ENCODE measurements at regions not wholly inside any gene's neighbourhood (a gene's known extent, or its start where the extent isn't known, plus 50 kb on each side); places are given as distances from the start of the nearest gene placed in this dataset.
A peak's percentile ranks its signal among the peaks of the same experiment; 100 is the strongest.
"Not testable (repeated sequence)": the region's sequence is repeated elsewhere in the genome, so short reads cannot be mapped to it uniquely, and the experiment has no call there.

GRCh38 chr12:54716261-54716660, 68.1 kb upstream of the DCD start:
- no peak overlapping the region for H3K4me3 ChIP-seq (ENCODE audit: low read depth, low read length)
- TF ChIP-seq CTCF (IDR thresholded peaks at IDR 0.05; ENCODE audit: insufficient read depth, low read depth, low read length, missing control alignments), result no peak
- no peak for DNase-seq (ENCODE audit: low read depth)

- not testable (repeated sequence) for DNase-seq (ENCODE audit: low read depth); H3K4me3 ChIP-seq (ENCODE audit: low read depth, low read length)
Observed at GRCh38 chr12:54713876-54714275, 65.7 kb upstream of the DCD start.

DNA sequence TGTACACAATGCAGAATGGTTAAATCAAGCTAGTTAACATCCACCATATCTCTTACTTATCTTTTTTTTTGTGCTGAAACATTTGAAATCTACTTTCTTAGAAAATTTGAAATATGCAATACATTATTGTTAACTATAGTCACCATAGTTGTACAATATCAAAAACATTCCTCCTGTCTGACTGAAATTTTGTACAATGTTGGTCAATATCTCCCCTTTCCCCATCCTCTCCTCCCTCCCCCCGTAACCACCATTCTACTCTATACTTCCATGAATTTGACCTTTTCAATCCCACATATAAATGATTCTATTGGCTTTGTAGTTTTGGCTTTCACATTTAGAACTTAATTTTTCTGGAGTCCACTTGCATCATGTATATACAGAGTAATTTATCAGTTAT, 63.5 kb upstream of the DCD start:
- no peak for TF ChIP-seq CTCF (IDR thresholded peaks at IDR 0.05; ENCODE audit: insufficient read depth, low read depth, low read length, missing control alignments)
- no peak overlapping the region for H3K4me3 ChIP-seq (ENCODE audit: low read depth, low read length)
- no peak for DNase-seq (ENCODE audit: low read depth)

- TF ChIP-seq CTCF (IDR thresholded peaks at IDR 0.05; ENCODE audit: insufficient read depth, low read depth, low read length, missing control alignments), result no peak
- H3K4me3 ChIP-seq (ENCODE audit: low read depth, low read length), result no peak overlapping the region
- DNase-seq (ENCODE audit: low read depth), result no peak
Observed at GRCh38 chr12:54708826-54709225, 60.7 kb upstream of the DCD start.

DNA sequence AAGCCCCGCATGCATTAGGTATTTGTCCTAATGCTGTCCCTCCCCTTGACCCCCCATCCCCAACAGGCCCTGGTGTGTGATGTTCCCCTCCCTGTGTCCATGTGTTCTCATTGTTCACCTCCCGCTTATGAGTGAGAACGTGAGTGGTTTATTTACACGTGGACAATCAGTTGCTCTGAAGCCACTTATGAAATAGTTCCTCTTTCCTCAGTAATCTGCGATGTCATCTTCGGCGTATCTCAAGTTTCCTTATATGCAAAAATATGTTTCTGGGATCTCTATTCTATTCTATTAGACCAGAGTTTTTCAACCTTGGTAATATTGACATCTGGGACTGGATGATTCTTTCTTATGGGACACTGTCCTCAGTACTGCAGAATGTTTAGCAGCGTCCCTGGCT, 56.0 kb upstream of the DCD start:
- no peak overlapping the region for H3K4me3 ChIP-seq (ENCODE audit: low read depth, low read length)
- no peak for DNase-seq (ENCODE audit: low read depth)
- TF ChIP-seq CTCF (IDR thresholded peaks at IDR 0.05; ENCODE audit: insufficient read depth, low read depth, low read length, missing control alignments), result no peak

GRCh38 chr12:54701940-54702592, 53.9 kb upstream of the DCD start:
- DNase-seq (ENCODE audit: low read depth), result peak; percentile 52
- H3K4me3 ChIP-seq (ENCODE audit: low read depth, low read length), result no peak overlapping the region
- TF ChIP-seq CTCF (IDR thresholded peaks at IDR 0.05; ENCODE audit: insufficient read depth, low read depth, low read length, missing control alignments), result peak; percentile 57

- no peak for DNase-seq (ENCODE audit: low read depth)
- TF ChIP-seq CTCF (IDR thresholded peaks at IDR 0.05; ENCODE audit: insufficient read depth, low read depth, low read length, missing control alignments), result no peak
- no peak overlapping the region for H3K4me3 ChIP-seq (ENCODE audit: low read depth, low read length)
Observed at GRCh38 chr12:54700849-54701248, 52.7 kb upstream of the DCD start.
